ENCODE measurements at regions not wholly inside any gene's neighbourhood (a gene's known extent, or its start where the extent isn't known, plus 50 kb on each side); places are given as distances from the start of the nearest gene placed in this dataset.

DNA sequence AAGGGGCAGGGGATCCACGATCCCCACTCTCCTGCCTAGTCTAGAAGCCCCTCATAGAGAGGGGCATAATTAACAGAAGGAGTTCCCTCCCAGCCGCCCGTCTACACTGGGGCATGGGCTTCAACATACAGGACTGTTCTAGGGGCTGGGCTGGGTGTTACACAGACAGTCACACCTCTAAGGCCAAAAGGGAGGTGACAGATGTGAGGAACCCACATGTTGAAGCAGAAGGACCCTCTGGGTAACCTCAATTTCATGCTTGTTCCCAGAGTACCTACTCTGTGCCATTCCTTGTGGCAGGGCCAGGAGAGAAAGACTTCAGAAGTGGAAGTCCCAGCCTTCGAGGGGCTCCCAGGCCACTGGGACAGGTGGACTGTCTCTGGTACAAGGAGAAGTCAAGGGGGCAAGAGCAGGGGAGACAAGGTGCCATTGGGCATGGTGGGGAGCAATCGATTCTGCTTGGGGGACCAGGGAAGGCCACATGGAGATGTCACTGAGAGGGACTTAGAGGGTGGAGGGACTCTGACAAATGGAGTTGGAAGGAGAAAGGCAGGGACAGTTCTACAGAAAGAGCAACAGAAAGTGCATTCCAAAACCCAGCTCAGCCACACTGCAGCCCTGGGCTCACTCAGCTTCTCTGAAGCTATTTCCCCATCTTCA is 71.3 kb downstream of the CPN2 start:
- DNase-seq (ENCODE audit: low read depth in 2 of 2), result no peak

DNA sequence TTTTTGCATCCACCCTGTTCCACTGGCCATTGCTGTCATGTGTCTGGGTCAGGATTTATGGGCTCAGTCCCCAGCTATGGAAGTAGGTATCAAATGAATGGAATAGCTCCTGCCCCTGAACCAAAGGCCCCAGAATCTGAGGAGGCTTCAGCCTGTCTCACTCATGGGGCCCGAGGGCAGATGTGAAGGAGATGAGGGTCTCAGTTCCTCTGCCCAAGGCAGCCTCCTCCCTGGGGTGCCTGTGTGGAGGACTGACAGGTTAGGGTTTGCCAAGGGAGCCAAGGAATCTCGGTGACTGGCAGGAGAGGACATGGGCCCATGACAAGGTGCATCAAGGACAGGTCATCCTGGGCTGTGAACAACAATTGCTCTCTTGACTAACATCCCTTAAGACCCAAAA is 70.4 kb downstream of the CPN2 start:
- no peak for DNase-seq (ENCODE audit: low read depth in 2 of 2)

DNA sequence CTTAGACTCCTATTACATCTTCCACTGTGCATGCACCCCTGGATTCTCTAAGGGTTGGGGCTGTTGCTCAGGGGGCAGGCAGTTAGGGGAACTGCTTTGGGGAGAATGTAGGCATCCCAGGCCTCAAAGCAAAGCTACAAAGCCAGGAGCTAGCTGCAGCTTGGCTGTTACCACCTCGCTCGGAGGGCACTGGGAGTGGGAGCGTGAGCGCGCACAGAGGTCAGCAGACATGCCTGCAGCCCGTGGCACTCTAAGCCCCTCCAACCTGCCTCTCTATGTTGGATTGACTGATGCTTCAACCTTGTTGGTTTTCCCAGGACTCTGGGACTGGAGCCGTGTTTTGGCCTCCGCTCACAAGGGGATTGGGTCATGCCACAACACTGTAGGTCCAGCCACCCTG is 69.8 kb downstream of the CPN2 start:
- no peak for DNase-seq (ENCODE audit: low read depth in 2 of 2)

DNA sequence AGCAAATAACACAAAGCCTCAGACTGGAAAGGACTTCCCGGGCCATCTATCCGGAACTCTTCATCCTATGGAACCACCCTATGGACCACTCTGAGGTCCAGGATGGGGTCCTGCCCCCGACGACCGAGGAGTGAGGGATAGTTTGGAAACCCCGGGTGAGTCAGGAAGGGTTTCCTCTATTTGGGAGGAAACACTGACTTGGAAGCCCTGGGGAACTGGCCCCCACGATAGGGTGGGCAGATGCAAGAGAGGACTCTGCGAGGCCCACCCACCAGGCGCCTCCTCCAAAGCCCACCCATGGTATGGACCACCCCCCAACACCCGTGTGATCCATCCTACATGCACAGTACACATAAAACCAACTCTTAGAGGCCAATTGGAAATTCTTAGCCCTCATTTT is 69.4 kb downstream of the CPN2 start:
- DNase-seq (ENCODE audit: low read depth in 2 of 2), result no peak

DNA sequence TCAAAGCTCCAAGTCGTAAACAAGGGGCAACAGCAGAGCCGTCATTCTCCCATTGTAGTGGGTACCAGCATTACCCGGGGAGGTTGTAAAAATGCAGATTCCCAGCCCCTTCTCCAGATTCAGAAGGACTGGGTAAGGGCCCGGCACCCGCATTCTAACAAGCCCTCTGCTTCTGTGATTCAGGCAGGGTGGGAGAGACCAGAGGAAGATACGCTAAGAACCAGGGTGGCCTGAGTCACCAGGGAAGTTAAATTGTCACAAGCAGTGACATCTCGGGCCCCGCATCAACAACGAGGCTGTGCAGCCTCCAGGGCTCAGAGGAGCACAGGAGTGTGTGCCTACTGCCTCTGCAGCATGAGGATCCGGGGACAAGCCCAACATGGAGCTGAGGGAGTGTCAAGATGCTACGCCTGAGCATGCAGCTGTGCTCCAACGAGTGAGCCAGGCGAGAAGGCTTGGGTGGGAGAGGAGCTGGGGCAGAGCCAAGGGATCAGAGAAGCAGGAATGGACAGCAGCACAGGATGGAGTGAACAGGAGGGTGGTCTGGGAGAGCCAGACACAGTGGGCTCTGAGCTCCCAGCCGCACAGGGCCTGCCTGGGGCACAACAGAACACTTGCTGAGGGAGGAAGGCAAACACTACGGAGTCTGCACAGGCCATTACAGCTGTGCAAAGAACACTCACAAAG is 68.5 kb downstream of the CPN2 start:
- no peak for DNase-seq (ENCODE audit: low read depth in 2 of 2)

GRCh38 chr3:194283221-194284006 is 67.7 kb downstream of the CPN2 start:
- no peak for DNase-seq (ENCODE audit: low read depth in 2 of 2)

- DNase-seq (ENCODE audit: low read depth in 2 of 2), result no peak
Observed at GRCh38 chr3:194284351-194284750, 66.8 kb downstream of the CPN2 start.

DNA sequence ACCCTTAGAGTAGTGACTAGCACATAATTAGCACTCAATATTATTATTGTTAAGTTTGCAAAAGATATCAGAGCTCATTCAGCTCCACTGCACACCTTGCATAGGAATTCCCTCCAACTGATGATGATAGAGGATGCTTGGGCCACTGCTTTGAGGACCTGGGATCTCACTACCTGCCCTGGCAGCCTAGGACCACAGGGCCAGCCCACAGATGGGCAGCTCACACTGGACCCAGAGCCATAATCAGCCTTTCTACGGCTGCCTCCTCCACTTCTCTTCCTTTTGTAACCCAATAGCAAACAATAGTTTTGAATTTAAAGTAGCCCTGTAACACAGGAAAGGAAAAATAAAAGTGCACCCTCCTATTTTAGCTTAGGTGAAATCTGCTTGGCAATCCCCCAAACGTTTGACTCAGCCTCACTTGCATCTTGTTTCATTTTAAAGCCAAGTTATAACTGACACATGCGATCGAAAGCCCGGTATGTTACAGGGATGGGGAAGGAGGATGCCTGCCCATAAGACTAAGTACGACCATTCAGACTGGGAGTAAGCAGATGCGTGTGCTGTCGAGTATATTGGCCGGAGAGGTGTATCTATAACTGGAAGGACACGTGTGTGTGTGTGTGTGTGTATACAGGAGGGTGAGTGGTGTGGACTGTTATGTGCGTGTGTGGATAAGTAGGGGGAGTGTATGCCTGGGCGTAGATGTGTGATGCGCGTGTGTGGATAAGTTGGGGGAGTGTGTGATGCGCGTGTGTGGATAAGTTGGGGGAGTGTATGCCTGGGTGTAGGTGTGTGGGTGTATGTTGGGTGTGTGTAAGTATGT is 65.9 kb downstream of the CPN2 start:
- no peak for DNase-seq (ENCODE audit: low read depth in 2 of 2)

GRCh38 chr3:194285850-194286197 is 65.3 kb downstream of the CPN2 start:
- DNase-seq (ENCODE audit: low read depth in 2 of 2), result no peak

DNA sequence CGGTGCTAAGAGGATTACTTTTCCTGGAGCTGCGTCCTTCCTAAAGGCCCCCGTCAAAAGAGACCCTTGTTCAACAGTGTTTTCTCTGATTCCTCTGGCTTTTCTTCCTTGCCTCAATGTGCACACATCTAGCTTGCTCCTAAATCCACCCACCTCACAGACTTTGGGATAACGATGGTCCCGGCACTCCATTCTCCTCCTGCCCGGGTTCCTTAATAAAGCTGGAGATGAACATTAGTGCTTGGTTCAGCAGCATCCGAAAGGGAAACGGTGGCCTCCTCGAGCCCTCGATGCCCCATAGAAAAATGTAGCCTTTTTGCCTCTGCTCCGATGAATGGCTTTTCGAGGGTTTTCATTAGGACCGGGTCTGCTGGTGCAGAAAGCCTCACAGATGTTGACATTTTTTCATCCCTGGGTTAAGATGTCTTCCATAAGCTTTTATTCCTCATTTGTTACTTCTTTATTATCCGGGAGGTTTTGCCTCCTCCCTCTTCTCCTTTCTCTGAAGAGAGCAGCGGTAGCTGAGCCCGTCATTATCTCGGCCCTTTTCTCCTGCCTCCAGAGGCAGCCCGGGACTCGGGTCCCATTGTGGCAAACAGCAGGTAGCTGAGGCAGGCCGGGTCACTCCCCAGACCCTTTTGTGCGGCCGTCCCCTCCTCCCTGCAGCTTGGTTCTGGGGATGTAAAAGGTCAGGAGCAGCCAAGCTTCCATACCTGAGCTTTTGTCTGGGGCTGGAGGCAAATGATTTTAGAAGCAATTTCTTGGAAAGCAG is 64.6 kb downstream of the CPN2 start:
- DNase-seq (ENCODE audit: low read depth in 2 of 2), result no peak

GRCh38 chr3:194287374-194287773 is 63.8 kb downstream of the CPN2 start:
- no peak for DNase-seq (ENCODE audit: low read depth in 2 of 2)

- no peak for DNase-seq (ENCODE audit: low read depth in 2 of 2)
Observed at GRCh38 chr3:194287977-194288706, 63.0 kb downstream of the CPN2 start.

Data from stimulated activated CD8-positive, alpha-beta memory T cell treated with anti-CD3 and anti-CD28 coated beads, Interleukin-15, amount 100 ng/mL, for 48 hours (primary cell).